HepG2 (cell line): ENCODE measurements at regions not wholly inside any gene's neighbourhood (a gene's known extent, or its start where the extent isn't known, plus 50 kb on each side); places are given as distances from the start of the nearest gene placed in this dataset.

Source experiments
- ATAC-seq: fragments of 200-7000 bp; cut with Tn5 transposase; 3 replicates; pipeline ENCODE4 v1.9.1; 2020; ENCODE audit warnings: mild to moderate bottlenecking, moderate library complexity
- BruUV-seq: library from RNA; stranded (reverse); fragments of 400-500 nt; replicated peaks from 2 replicates; lab custom pipeline; 2021; lab: Mats Ljungman, UMichigan
- CTCF ChIA-PET: fragments of 300-600 bp; formaldehyde crosslinking; extraction: SDS; loops from one replicate; lab custom pipeline; 2021; ENCODE audit warnings: low total read pairs, inconsistent platforms, low intra/inter-chr PET ratio; lab: Yijun Ruan, JAX
- POLR2A ChIA-PET: fragments of 350-600 bp; sonication (Branson Sonifier 250); formaldehyde crosslinking; loops from one replicate; lab custom pipeline; 2020; ENCODE audit warnings: antibody characterized with exemption, inconsistent platforms; lab: Yijun Ruan, JAX
- DNase-seq: peaks from one replicate; pipeline ENCODE4 v3.0.0-alpha.2; 2015; ENCODE audit warnings: low spot score
- FAIRE-seq: peaks from 3 replicates; lab custom pipeline; 2011; peaks lifted over from hg19 to GRCh38; lab: Jason Lieb, UNC
- H2AFZ ChIP-seq: one replicate; pipeline ENCODE4 v1.6.1; 2011; ENCODE audit warnings: low read length, inconsistent platforms
- H3K27ac ChIP-seq: fragments of 300-600 bp; 3 replicates; pipeline ENCODE4 v1.8.0; 2011; ENCODE audit warnings: mixed run types, mild to moderate bottlenecking, mixed read lengths, low read length, inconsistent platforms; ENCODE audit not compliant: insufficient read depth; ENCODE audit errors: extremely low read length
- H3K27me3 ChIP-seq, 2 experiments: fragments of 200-600 bp in 1 of 2; 2 replicates in 1 of 2; 3 replicates in 1 of 2; pipeline versions ENCODE4 v1.6.0 to v1.8.0; 2011; ENCODE audit warnings: low read length in 2 of 2, mild to moderate bottlenecking in 2 of 2, moderate library complexity in 2 of 2, inconsistent platforms in 1 of 2; ENCODE audit not compliant: insufficient read depth in 2 of 2, control insufficient read depth in 1 of 2
- H3K36me3 ChIP-seq, 2 experiments: fragments of 200-600 bp in 1 of 2; replicated peaks in 1 of 2; 2 replicates in 1 of 2; 3 replicates in 1 of 2; pipeline versions ENCODE4 v1.5.1 to v1.8.0; 2011; ENCODE audit warnings: low read length in 2 of 2, inconsistent platforms in 1 of 2; ENCODE audit not compliant: insufficient read depth in 2 of 2, control insufficient read depth in 1 of 2
- H3K4me1 ChIP-seq: 2 replicates; pipeline ENCODE4 v1.5.1; 2012; ENCODE audit warnings: low read length, inconsistent platforms; ENCODE audit not compliant: insufficient read depth
- H3K4me2 ChIP-seq: 2 replicates; pipeline ENCODE4 v1.6.0; 2011; ENCODE audit warnings: low read depth, low read length, inconsistent platforms
- H3K4me3 ChIP-seq, 3 experiments: fragments of 200-600 bp in 1 of 3; sonication (generic), shearing (Covaris generic) in 1 of 3; replicated peaks in 1 of 3; 2 replicates each; pipeline ENCODE4 v1.5.1; 2011 to 2016; ENCODE audit warnings: low read length in 3 of 3, inconsistent platforms in 2 of 3, low read depth in 2 of 3, mild to moderate bottlenecking in 2 of 3, control low read depth in 1 of 3, mixed read lengths in 1 of 3; ENCODE audit not compliant: insufficient read depth in 1 of 3
- H3K79me2 ChIP-seq: one replicate; pipeline ENCODE4 v1.6.1; 2011; ENCODE audit warnings: low read length, inconsistent platforms; ENCODE audit not compliant: insufficient read depth
- H3K9ac ChIP-seq: 2 replicates; pipeline ENCODE4 v1.6.0; 2011; ENCODE audit warnings: mild to moderate bottlenecking, low read depth, low read length, inconsistent platforms; ENCODE audit not compliant: insufficient read depth
- H3K9me3 ChIP-seq: 2 replicates; pipeline ENCODE4 v1.5.1; 2012; ENCODE audit warnings: mild to moderate bottlenecking, low read length
- H4K20me1 ChIP-seq: 2 replicates; pipeline ENCODE4 v1.6.0; 2011; ENCODE audit warnings: inconsistent platforms, mild to moderate bottlenecking, low read length, moderate library complexity; ENCODE audit not compliant: insufficient read depth
- AKAP8 ChIP-seq: sonication (generic); formaldehyde crosslinking; IDR thresholded peaks from 2 replicates; pipeline ENCODE4 v1.5.1; 2020; ENCODE audit warnings: mild to moderate bottlenecking, missing genetic modification reagents
- BRF2 ChIP-seq: sonication (generic); formaldehyde crosslinking; IDR thresholded peaks from 2 replicates; pipeline ENCODE4 v1.8.1; 2022; ENCODE audit warnings: mild to moderate bottlenecking, missing genetic modification reagents
- FOXP1 ChIP-seq, 2 experiments: fragments of 450-650 bp in 1 of 2; IDR thresholded peaks; 2 replicates each; pipeline ENCODE4 v1.6.1; 2017 to 2018; ENCODE audit warnings: antibody characterized with exemption in 1 of 2
- HMG20A ChIP-seq: IDR thresholded peaks from 2 replicates; pipeline ENCODE4 v1.6.1; 2016; ENCODE audit warnings: borderline replicate concordance
- MLLT10 ChIP-seq: sonication (generic); formaldehyde crosslinking; IDR thresholded peaks from 2 replicates; pipeline ENCODE4 v1.4.0; 2020; ENCODE audit warnings: missing genetic modification reagents
- NR3C1 ChIP-seq: sonication (generic); formaldehyde crosslinking; IDR thresholded peaks from 2 replicates; pipeline ENCODE4 v1.4.0; 2020; ENCODE audit warnings: missing genetic modification reagents
- SMAD1 ChIP-seq: sonication (generic); formaldehyde crosslinking; IDR thresholded peaks from 2 replicates; pipeline ENCODE4 v1.4.0; 2020; ENCODE audit warnings: missing genetic modification reagents, low read depth, mild to moderate bottlenecking, borderline replicate concordance
- TCF12 ChIP-seq, 2 experiments: fragments of 450-650 bp in 1 of 2; sonication (generic) in 1 of 2; formaldehyde crosslinking in 1 of 2; IDR thresholded peaks; 2 replicates each; pipeline versions ENCODE4 v1.6.1 to v1.8.0; 2017 to 2022; ENCODE audit warnings: antibody characterized with exemption in 1 of 2, mild to moderate bottlenecking in 1 of 2, missing genetic modification reagents in 1 of 2, moderate library complexity in 1 of 2
- ZBTB34 ChIP-seq: sonication (generic); formaldehyde crosslinking; IDR thresholded peaks from 2 replicates; pipeline ENCODE4 v1.8.0; 2022; ENCODE audit warnings: mild to moderate bottlenecking, missing genetic modification reagents
- ZNF281 ChIP-seq: sonication (generic); formaldehyde crosslinking; IDR thresholded peaks from 2 replicates; pipeline ENCODE4 v1.4.0; 2020; ENCODE audit warnings: missing genetic modification reagents, borderline replicate concordance
- WGBS: methylation state at CpG from one replicate; pipeline ENCODE4 v1.1.6; 2017; ENCODE audit warnings: low lambda C conversion rate; 5-methylcytosine and 5-hydroxymethylcytosine counted together
- in situ Hi-C: cut with HindIII; loops from 2 replicates; pipeline ENCODE4 v1.10.0; 2017; ENCODE audit warnings: low pct_unique_long_range_greater_than_20kb; ENCODE audit not compliant: extremely low pct_ligation_motif_present
- intact Hi-C: fragments of 100-400 bp; cut with micrococcal nuclease; formaldehyde crosslinking; loops from one replicate; pipeline ENCODE4 v1.10.0; 2022; ENCODE audit not compliant: unreplicated experiment
- TF ChIP-seq, protein P1 (sequence below): sonication (generic); formaldehyde crosslinking; IDR thresholded peaks from 2 replicates; pipeline ENCODE4 v1.5.1; 2020; ENCODE audit warnings: mild to moderate bottlenecking, missing genetic modification reagents
- TF ChIP-seq, protein P2 (sequence below): sonication (generic); formaldehyde crosslinking; IDR thresholded peaks from 2 replicates; pipeline ENCODE4 v1.9.0; 2021; ENCODE audit warnings: missing genetic modification reagents, mild to moderate bottlenecking, borderline replicate concordance

GRCh38 chr6:139914910-139915309, 540.5 kb upstream of the CITED2 start (continued):
- TF ChIP-seq, protein P1, sequence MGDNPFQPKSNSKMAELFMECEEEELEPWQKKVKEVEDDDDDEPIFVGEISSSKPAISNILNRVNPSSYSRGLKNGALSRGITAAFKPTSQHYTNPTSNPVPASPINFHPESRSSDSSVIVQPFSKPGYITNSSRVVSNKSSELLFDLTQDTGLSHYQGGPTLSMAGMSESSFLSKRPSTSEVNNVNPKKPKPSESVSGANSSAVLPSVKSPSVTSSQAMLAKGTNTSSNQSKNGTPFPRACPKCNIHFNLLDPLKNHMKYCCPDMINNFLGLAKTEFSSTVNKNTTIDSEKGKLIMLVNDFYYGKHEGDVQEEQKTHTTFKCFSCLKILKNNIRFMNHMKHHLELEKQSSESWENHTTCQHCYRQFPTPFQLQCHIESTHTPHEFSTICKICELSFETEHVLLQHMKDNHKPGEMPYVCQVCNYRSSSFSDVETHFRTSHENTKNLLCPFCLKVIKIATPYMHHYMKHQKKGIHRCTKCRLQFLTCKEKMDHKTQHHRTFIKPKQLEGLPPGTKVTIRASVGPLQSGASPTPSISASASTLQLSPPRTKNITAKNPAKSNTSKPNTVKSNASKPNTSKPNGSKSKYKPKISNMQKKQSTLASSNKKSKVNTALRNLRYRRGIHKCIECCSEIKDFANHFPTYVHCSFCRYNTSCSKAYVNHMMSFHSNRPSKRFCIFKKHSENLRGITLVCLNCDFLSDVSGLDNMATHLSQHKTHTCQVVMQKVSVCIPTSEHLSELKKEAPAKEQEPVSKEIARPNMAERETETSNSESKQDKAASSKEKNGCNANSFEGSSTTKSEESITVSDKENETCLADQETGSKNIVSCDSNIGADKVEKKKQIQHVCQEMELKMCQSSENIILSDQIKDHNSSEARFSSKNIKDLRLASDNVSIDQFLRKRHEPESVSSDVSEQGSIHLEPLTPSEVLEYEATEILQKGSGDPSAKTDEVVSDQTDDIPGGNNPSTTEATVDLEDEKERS (CRISPR knock-in tag): no peak
- TF ChIP-seq NR3C1 (CRISPR knock-in tag) (no peak), AKAP8 (CRISPR knock-in tag) (no peak), MLLT10 (CRISPR knock-in tag) (no peak)
- TF ChIP-seq, all 625 proteins: peak for 0

- Histone ChIP-seq H3K9ac (no peak overlapping the region), H3K36me3 (no peaks in the 10 kb centered on the region), H3K79me2 (no peaks in the 10 kb centered on the region), H4K20me1 (no peaks in the 10 kb centered on the region), H3K4me1 (no peaks in the 10 kb centered on the region), H2AFZ (no peak overlapping the region), H3K4me3 (no peak overlapping the region), H3K27me3 (no peaks in the 10 kb centered on the region), H3K27ac (no peak overlapping the region), H3K4me2 (no peak overlapping the region), H3K9me3 (no peaks in the 10 kb centered on the region)
- 7% methylated on average over 10 of the region's 10 CpGs for WGBS
- DNase-seq (no peak), ATAC-seq (peak; percentile 31; the same call in 1 of the 3 replicates), FAIRE-seq (no peak)
- CTCF ChIA-PET: no interaction called here
- POLR2A ChIA-PET: no interaction called here
- in situ Hi-C loops (no loop called here), intact Hi-C loops (no loop called here)
- no TSS peak for BruUV-seq
- TF ChIP-seq SMAD1 (CRISPR knock-in tag) (no peak), TCF12 (IDR thresholded peaks at IDR 0.05) (no peak), TCF12 (CRISPR knock-in tag; IDR thresholded peaks at IDR 0.05) (no peak), ZNF281 (no peak), ZBTB34 (CRISPR knock-in tag) (no peak), HMG20A (peak; percentile 26; the same call in 1 of the 2 replicates), FOXP1 (IDR thresholded peaks at IDR 0.05) (no peak), FOXP1 (CRISPR knock-in tag; IDR thresholded peaks at IDR 0.05) (peak; percentile 38; the same call in 1 of the 2 replicates), BRF2 (CRISPR knock-in tag) (no peak)
- TF ChIP-seq, protein P2, sequence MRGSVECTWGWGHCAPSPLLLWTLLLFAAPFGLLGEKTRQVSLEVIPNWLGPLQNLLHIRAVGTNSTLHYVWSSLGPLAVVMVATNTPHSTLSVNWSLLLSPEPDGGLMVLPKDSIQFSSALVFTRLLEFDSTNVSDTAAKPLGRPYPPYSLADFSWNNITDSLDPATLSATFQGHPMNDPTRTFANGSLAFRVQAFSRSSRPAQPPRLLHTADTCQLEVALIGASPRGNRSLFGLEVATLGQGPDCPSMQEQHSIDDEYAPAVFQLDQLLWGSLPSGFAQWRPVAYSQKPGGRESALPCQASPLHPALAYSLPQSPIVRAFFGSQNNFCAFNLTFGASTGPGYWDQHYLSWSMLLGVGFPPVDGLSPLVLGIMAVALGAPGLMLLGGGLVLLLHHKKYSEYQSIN: no peak
These were observed 538.4 kb upstream of the CITED2 start for GRCh38 chr6:139912735-139913400.
